H1 (cell line): ENCODE measurements at regions not wholly inside any gene's neighbourhood (a gene's known extent, or its start where the extent isn't known, plus 50 kb on each side); places are given as distances from the start of the nearest gene placed in this dataset.

ENCODE experiments used
- CTCF ChIA-PET: fragments of 300-600 bp; sonication (Branson Sonifier 250); formaldehyde crosslinking; loops from one replicate; lab custom pipeline; 2021; ENCODE audit not compliant: partially characterized antibody; lab: Charles Lee
- POLR2A ChIA-PET: fragments of 300-600 bp; sonication (Branson Sonifier 250); formaldehyde crosslinking; loops from one replicate; lab custom pipeline; 2021; ENCODE audit warnings: inconsistent platforms; ENCODE audit not compliant: partially characterized antibody; lab: Charles Lee
- DNase-seq, 2 experiments: peaks; one replicate each; pipeline versions ENCODE4 v3.0.0 to v3.0.0-alpha.2; 2010 to 2022; ENCODE audit warnings: low spot score in 2 of 2, low read depth in 1 of 2, mixed read lengths in 1 of 2
- FAIRE-seq: peaks from 2 replicates; lab custom pipeline; 2011; peaks lifted over from hg19 to GRCh38; lab: Jason Lieb, UNC
- H2AFZ ChIP-seq: 2 replicates; pipeline ENCODE4 v1.8.1; 2012; ENCODE audit warnings: low read length, inconsistent platforms
- H2AK5ac ChIP-seq: 2 replicates; pipeline ENCODE4 v1.6.1; 2013; ENCODE audit warnings: low read depth, low read length
- H2BK120ac ChIP-seq: replicated peaks from 2 replicates; pipeline ENCODE3; 2013; ENCODE audit warnings: low read depth, low read length, inconsistent platforms
- H2BK12ac ChIP-seq: 2 replicates; pipeline ENCODE4 v1.6.1; 2013; ENCODE audit warnings: low read depth, low read length
- H2BK15ac ChIP-seq: 2 replicates; pipeline ENCODE4 v1.6.1; 2013; ENCODE audit warnings: low read length
- H2BK20ac ChIP-seq: 2 replicates; pipeline ENCODE4 v1.6.1; 2013; ENCODE audit warnings: low read length
- H2BK5ac ChIP-seq: 2 replicates; pipeline ENCODE4 v1.6.1; 2013; ENCODE audit warnings: low read depth, low read length
- H3K14ac ChIP-seq: 2 replicates; pipeline ENCODE4 v1.6.1; 2013; ENCODE audit warnings: inconsistent platforms; ENCODE audit not compliant: insufficient read length
- H3K18ac ChIP-seq: 2 replicates; pipeline ENCODE4 v1.6.1; 2013; ENCODE audit warnings: low read length; ENCODE audit errors: extremely low read depth
- H3K23ac ChIP-seq: 2 replicates; pipeline ENCODE4 v1.6.1; 2013; ENCODE audit warnings: inconsistent platforms; ENCODE audit not compliant: insufficient read length
- H3K23me2 ChIP-seq: 2 replicates; pipeline ENCODE4 v1.6.1; 2013; ENCODE audit warnings: low read depth, low read length
- H3K27ac ChIP-seq: 2 replicates; pipeline ENCODE4 v1.6.1; 2011; ENCODE audit warnings: low read depth, low read length, inconsistent platforms
- H3K27me3 ChIP-seq, 4 experiments: replicated peaks in 1 of 4; 1 replicate in 1 of 4; 2 replicates in 3 of 4; pipeline versions ENCODE4 v1.6.1 to v1.8.1; 2011 to 2013; ENCODE audit warnings: low read length in 3 of 4, mild to moderate bottlenecking in 3 of 4, inconsistent platforms in 2 of 4, mixed read lengths in 2 of 4, moderate library complexity in 1 of 4; ENCODE audit not compliant: control insufficient read depth in 3 of 4, insufficient read depth in 3 of 4; ENCODE audit errors: extremely low read depth in 1 of 4
- H3K36me3 ChIP-seq, 4 experiments: 2 replicates each; pipeline versions ENCODE4 v1.6.1 to v1.8.1; 2011 to 2013; ENCODE audit warnings: mild to moderate bottlenecking in 4 of 4, low read length in 3 of 4, moderate library complexity in 2 of 4, control low read depth in 1 of 4, inconsistent platforms in 1 of 4; ENCODE audit not compliant: insufficient read depth in 4 of 4, control insufficient read depth in 2 of 4
- H3K4ac ChIP-seq: replicated peaks from 2 replicates; pipeline ENCODE3; 2013; ENCODE audit warnings: low read length, low read depth, mixed read lengths, inconsistent platforms; ENCODE audit not compliant: insufficient read length
- H3K4me1 ChIP-seq, 4 experiments: replicated peaks in 1 of 4; 1 replicate in 1 of 4; 2 replicates in 3 of 4; pipeline versions ENCODE4 v1.6.1 to v1.8.1; 2011 to 2013; ENCODE audit warnings: low read length in 3 of 4, inconsistent platforms in 2 of 4, mixed read lengths in 1 of 4; ENCODE audit not compliant: insufficient read depth in 4 of 4, control insufficient read depth in 3 of 4
- H3K4me2 ChIP-seq, 2 experiments: 2 replicates each; pipeline versions ENCODE4 v1.6.1 to v1.8.1; 2011 to 2013; ENCODE audit warnings: low read depth in 2 of 2, low read length in 2 of 2, control low read depth in 1 of 2, inconsistent platforms in 1 of 2, mild to moderate bottlenecking in 1 of 2; ENCODE audit not compliant: insufficient read depth in 1 of 2
- H3K4me3 ChIP-seq, 4 experiments: fragments of 200-600, 300-600 bp in 1 of 4; sonication (generic), shearing (Covaris generic), sonication (Bioruptor Twin) in 1 of 4; 2 replicates each; pipeline versions ENCODE4 v1.5.1 to v1.8.1; 2011 to 2016; ENCODE audit warnings: low read length in 4 of 4, low read depth in 3 of 4, control low read depth in 2 of 4, inconsistent platforms in 2 of 4, mild to moderate bottlenecking in 2 of 4, mixed read lengths in 1 of 4, moderate library complexity in 1 of 4; ENCODE audit not compliant: insufficient read depth in 2 of 4; ENCODE audit errors: extremely low read depth in 1 of 4
- H3K56ac ChIP-seq: replicated peaks from 2 replicates; pipeline ENCODE3; 2013; ENCODE audit warnings: low read depth, mild to moderate bottlenecking, mixed read lengths, low read length, inconsistent platforms; ENCODE audit not compliant: insufficient read length
- H3K79me1 ChIP-seq: 2 replicates; pipeline ENCODE4 v1.6.1; 2013; ENCODE audit warnings: low read depth, low read length, control low read depth
- H3K79me2 ChIP-seq, 2 experiments: 2 replicates each; pipeline versions ENCODE4 v1.6.1 to v1.8.1; 2012 to 2013; ENCODE audit warnings: low read length in 2 of 2, mild to moderate bottlenecking in 2 of 2, inconsistent platforms in 1 of 2; ENCODE audit not compliant: insufficient read depth in 2 of 2, control insufficient read depth in 1 of 2
- H3K9ac ChIP-seq, 4 experiments: replicated peaks in 1 of 4; 1 replicate in 1 of 4; 2 replicates in 3 of 4; pipeline versions ENCODE4 v1.6.1 to v1.8.1; 2011 to 2013; ENCODE audit warnings: low read depth in 3 of 4, low read length in 3 of 4, control low read depth in 2 of 4, mild to moderate bottlenecking in 2 of 4, moderate library complexity in 2 of 4, inconsistent platforms in 1 of 4; ENCODE audit errors: extremely low read depth in 1 of 4
- H3K9me3 ChIP-seq, 2 experiments: 2 replicates each; pipeline versions ENCODE4 v1.6.1 to v1.8.1; 2012 to 2013; ENCODE audit warnings: mild to moderate bottlenecking in 2 of 2, moderate library complexity in 2 of 2, control low read depth in 1 of 2, inconsistent platforms in 1 of 2, low read depth in 1 of 2, low read length in 1 of 2, mixed read lengths in 1 of 2; ENCODE audit not compliant: insufficient read depth in 2 of 2
- H4K20me1 ChIP-seq, 2 experiments: replicated peaks in 1 of 2; 2 replicates each; pipeline versions ENCODE3 to v1.8.1; 2011 to 2013; ENCODE audit warnings: inconsistent platforms in 2 of 2, low read length in 2 of 2, mild to moderate bottlenecking in 1 of 2; ENCODE audit not compliant: insufficient read depth in 2 of 2, control insufficient read depth in 1 of 2
- H4K5ac ChIP-seq: 2 replicates; pipeline ENCODE4 v1.6.1; 2013; ENCODE audit warnings: low read length, low read depth, mixed read lengths, inconsistent platforms; ENCODE audit not compliant: insufficient read length
- H4K8ac ChIP-seq: 2 replicates; pipeline ENCODE4 v1.8.0; 2013; ENCODE audit warnings: mild to moderate bottlenecking, moderate library complexity, low read length, inconsistent platforms; ENCODE audit not compliant: insufficient read depth; ENCODE audit errors: extremely low read depth
- H4K91ac ChIP-seq: replicated peaks from 2 replicates; pipeline ENCODE3; 2013; ENCODE audit warnings: low read length, mixed read lengths, inconsistent platforms; ENCODE audit not compliant: insufficient read length
- ATF3 ChIP-seq: IDR thresholded peaks from 2 replicates; pipeline ENCODE4 v1.6.1; 2011; ENCODE audit warnings: low read depth, mild to moderate bottlenecking, low read length; ENCODE audit not compliant: insufficient read depth
- RBBP5 ChIP-seq: IDR thresholded peaks from 2 replicates; pipeline ENCODE4 v1.7.1; 2012; ENCODE audit warnings: low read depth, mild to moderate bottlenecking, inconsistent platforms, low read length, moderate library complexity, borderline replicate concordance
- SP1 ChIP-seq: IDR thresholded peaks from 2 replicates; pipeline ENCODE4 v1.6.1; 2011; ENCODE audit warnings: low read depth, low read length
- USF2 ChIP-seq: IDR thresholded peaks from 2 replicates; pipeline ENCODE4 v1.6.1; 2011; ENCODE audit warnings: low read length, improper control_type of control experiment
- YY1 ChIP-seq: IDR thresholded peaks from 2 replicates; pipeline ENCODE4 v1.6.1; 2011; ENCODE audit warnings: low read depth, mild to moderate bottlenecking, low read length
- WGBS, 2 experiments: shearing (Covaris generic) in 1 of 2; methylation state at CpG; one replicate each; pipeline versions ENCODE4 v1.1.6 to v1.1.7; 2013 to 2015; ENCODE audit warnings: low lambda C conversion rate in 2 of 2, mixed read lengths in 2 of 2, inconsistent platforms in 1 of 2, low coverage in 1 of 2, missing lambda C conversion rate in 1 of 2; ENCODE audit not compliant: insufficient replicate concordance in 2 of 2, insufficient coverage in 1 of 2, insufficient read length in 1 of 2; ENCODE audit errors: extremely low coverage in 1 of 2, missing lambda C conversion rate in 1 of 2; 5-methylcytosine and 5-hydroxymethylcytosine counted together

- ChIA-PET POLR2A (no interaction called here), CTCF (no interaction called here)
- no peak overlapping the region for H3K14ac ChIP-seq
- H3K9me3 ChIP-seq = no peaks in the 10 kb centered on the region
- no peak overlapping the region for H3K56ac ChIP-seq
- H3K79me2 ChIP-seq = no peaks in the 10 kb centered on the region
- no peak overlapping the region for H2BK12ac ChIP-seq
- H3K79me1 ChIP-seq = no peaks in the 10 kb centered on the region
- no peak overlapping the region for H4K5ac ChIP-seq
- H3K27me3 ChIP-seq = no peaks in the 10 kb centered on the region
- no peak for DNase-seq
- no peak overlapping the region for H2BK20ac ChIP-seq
- no peak overlapping the region for H2AK5ac ChIP-seq
- no peak overlapping the region for H3K18ac ChIP-seq
- H3K23ac ChIP-seq = no peak overlapping the region
- H3K36me3 ChIP-seq = no peaks in the 10 kb centered on the region
- no peak overlapping the region for H3K4me3 ChIP-seq
- H4K91ac ChIP-seq = no peak overlapping the region
- no peaks in the 10 kb centered on the region for H3K23me2 ChIP-seq
- no peaks in the 10 kb centered on the region for H4K20me1 ChIP-seq
- H2BK120ac ChIP-seq = no peak overlapping the region
- FAIRE-seq = no peak
- no peak overlapping the region for H4K8ac ChIP-seq
- no peak overlapping the region for H2BK5ac ChIP-seq
- H3K9ac ChIP-seq = no peak overlapping the region
- H3K27ac ChIP-seq = no peak overlapping the region
- 85% methylated on average over 3 of the region's 3 CpGs; no CpG with 5 or more reads in 1 of the 2 experiments for WGBS, 2 experiments
- no peak overlapping the region for H2AFZ ChIP-seq
- TF ChIP-seq YY1 (peak; percentile 72; the same call in 1 of the 2 replicates), USF2 (peak; percentile 65), RBBP5 (no peak), SP1 (no peak), ATF3 (0 out of 2 replicates have a peak, but pooled peaks have one; percentile 19)
- no peak overlapping the region for H3K4ac ChIP-seq
- H3K4me2 ChIP-seq = no peak overlapping the region
- no peak overlapping the region for H2BK15ac ChIP-seq
- H3K4me1 ChIP-seq = no peaks in the 10 kb centered on the region
Measured at GRCh38 chr7:66500087-66500486, 128.6 kb upstream of the KCTD7 start.
